Esophagus squamous epithelium (tissue), 4 donors: ENCODE measurements at regions not wholly inside any gene's neighbourhood (a gene's known extent, or its start where the extent isn't known, plus 50 kb on each side); places are given as distances from the start of the nearest gene placed in this dataset.

ENCODE experiments used
- CTCF ChIP-seq, 6 experiments: fragments of 450-650 bp in 4 of 6; fragments of 200-600 bp in 2 of 6; sonication (generic) in 2 of 6; IDR thresholded peaks; one replicate each; pipeline ENCODE4 v1.5.1; 2016 to 2019; ENCODE audit warnings: antibody characterized with exemption in 6 of 6, mild to moderate bottlenecking in 4 of 6, moderate library complexity in 4 of 6
- POLR2A ChIP-seq, 4 donors: fragments of 450-650 bp; IDR thresholded peaks; one replicate each; pipeline ENCODE4 v1.6.1; 2017; ENCODE audit warnings: antibody characterized with exemption in 4 of 4, mild to moderate bottlenecking in 4 of 4, moderate library complexity in 3 of 4

GRCh38 chr12:102696045-102696444, 215.7 kb upstream of the IGF1 start:
- TF ChIP-seq CTCF (IDR thresholded peaks at IDR 0.05) = no peak
- TF ChIP-seq POLR2A (IDR thresholded peaks at IDR 0.05) = no peak
